Fibroblast of lung (primary cell): ENCODE measurements at regions not wholly inside any gene's neighbourhood (a gene's known extent, or its start where the extent isn't known, plus 50 kb on each side); places are given as distances from the start of the nearest gene placed in this dataset.

Source experiments
- EZH2 ChIP-seq: IDR thresholded peaks from 2 replicates; pipeline ENCODE4 v1.5.1; 2012; ENCODE audit warnings: low read length, control low read depth, mild to moderate bottlenecking; ENCODE audit errors: missing control alignments
- TF ChIP-seq, protein P1 (sequence below), 2 donors: IDR thresholded peaks in 1 of 2; conservative IDR thresholded peaks in 1 of 2; 1 replicate in 1 of 2; 2 replicates in 1 of 2; pipeline ENCODE4 v1.5.1; 2011 to 2012; ENCODE audit warnings: low read length in 2 of 2, control low read depth in 1 of 2, inconsistent platforms in 1 of 2, low read depth in 1 of 2, mild to moderate bottlenecking in 1 of 2

GRCh38 chr5:127192836-127193338 lies 97.7 kb upstream of the MEGF10 start:
- TF ChIP-seq, protein P1, sequence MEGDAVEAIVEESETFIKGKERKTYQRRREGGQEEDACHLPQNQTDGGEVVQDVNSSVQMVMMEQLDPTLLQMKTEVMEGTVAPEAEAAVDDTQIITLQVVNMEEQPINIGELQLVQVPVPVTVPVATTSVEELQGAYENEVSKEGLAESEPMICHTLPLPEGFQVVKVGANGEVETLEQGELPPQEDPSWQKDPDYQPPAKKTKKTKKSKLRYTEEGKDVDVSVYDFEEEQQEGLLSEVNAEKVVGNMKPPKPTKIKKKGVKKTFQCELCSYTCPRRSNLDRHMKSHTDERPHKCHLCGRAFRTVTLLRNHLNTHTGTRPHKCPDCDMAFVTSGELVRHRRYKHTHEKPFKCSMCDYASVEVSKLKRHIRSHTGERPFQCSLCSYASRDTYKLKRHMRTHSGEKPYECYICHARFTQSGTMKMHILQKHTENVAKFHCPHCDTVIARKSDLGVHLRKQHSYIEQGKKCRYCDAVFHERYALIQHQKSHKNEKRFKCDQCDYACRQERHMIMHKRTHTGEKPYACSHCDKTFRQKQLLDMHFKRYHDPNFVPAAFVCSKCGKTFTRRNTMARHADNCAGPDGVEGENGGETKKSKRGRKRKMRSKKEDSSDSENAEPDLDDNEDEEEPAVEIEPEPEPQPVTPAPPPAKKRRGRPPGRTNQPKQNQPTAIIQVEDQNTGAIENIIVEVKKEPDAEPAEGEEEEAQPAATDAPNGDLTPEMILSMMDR (conservative IDR thresholded peaks at IDR 0.05 in 1 of 2, IDR thresholded peaks at IDR 0.05 in 1 of 2; ENCODE audit: low read depth in 1 of 2, low read length in 2 of 2) = no peak
- TF ChIP-seq EZH2 = no peak
